ENCODE measurements at regions not wholly inside any gene's neighbourhood (a gene's known extent, or its start where the extent isn't known, plus 50 kb on each side); places are given as distances from the start of the nearest gene placed in this dataset.

DNA sequence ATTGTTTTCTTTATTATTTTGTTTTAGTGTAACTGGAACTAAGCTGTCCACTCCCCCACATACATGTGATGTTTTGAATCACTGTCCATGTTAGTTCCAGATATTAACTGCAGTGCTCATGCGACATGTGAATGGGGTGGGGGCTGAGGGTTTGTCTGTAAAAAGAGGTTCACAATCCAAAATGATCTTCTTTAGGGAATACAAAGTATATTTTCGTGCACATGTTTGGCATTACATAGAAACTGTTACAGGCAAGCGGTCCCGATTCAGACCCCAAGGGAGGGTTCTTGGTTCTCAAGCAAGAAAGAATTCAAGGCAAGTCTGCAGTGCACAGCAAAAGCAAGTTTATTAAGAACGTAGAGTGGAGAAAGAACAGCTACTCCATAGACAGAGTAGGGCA lies 296.5 kb upstream of the CLNK start:
- TF ChIP-seq CTCF (IDR thresholded peaks at IDR 0.05) (no peak), POLR2A (IDR thresholded peaks at IDR 0.05; ENCODE audit: low read depth) (no peak), POLR2AphosphoS5 (IDR thresholded peaks at IDR 0.05) (no peak), EP300 (IDR thresholded peaks at IDR 0.05) (no peak)
